KOPT-K1 (cell line): ENCODE measurements at regions not wholly inside any gene's neighbourhood (a gene's known extent, or its start where the extent isn't known, plus 50 kb on each side); places are given as distances from the start of the nearest gene placed in this dataset.

Experiments used
- H3K27ac ChIP-seq: fragments of 200-600 bp; sonication (generic); 2 replicates; pipeline ENCODE4 v1.5.1; 2016; ENCODE audit warnings: antibody characterized with exemption, mild to moderate bottlenecking, low read depth, low read length; ENCODE audit not compliant: poor library complexity, severe bottlenecking
- H3K36me3 ChIP-seq: fragments of 200-600 bp; sonication (generic); 2 replicates; pipeline ENCODE4 v1.5.1; 2017; ENCODE audit warnings: antibody characterized with exemption, mild to moderate bottlenecking, low read length, moderate library complexity; ENCODE audit not compliant: insufficient read depth
- H3K9me3 ChIP-seq: fragments of 200-600 bp; sonication (generic); 2 replicates; pipeline ENCODE4 v1.5.1; 2017; ENCODE audit warnings: antibody characterized with exemption, low read length, mild to moderate bottlenecking; ENCODE audit not compliant: insufficient read depth, poor library complexity, severe bottlenecking

- H3K9me3 ChIP-seq = peaks cover 18% of the 10 kb centered on the region
- H3K36me3 ChIP-seq = no peaks in the 10 kb centered on the region
Measured at GRCh38 chr10:4138146-4138721, 353.2 kb upstream of the KLF6 start.

GRCh38 chr10:4137299-4137698 is 352.3 kb upstream of the KLF6 start:
- Histone ChIP-seq H3K36me3 (no peaks in the 10 kb centered on the region), H3K9me3 (peaks cover 18% of the 10 kb centered on the region), H3K27ac (no peak overlapping the region)

More at GRCh38 chr10:4138146-4138721, 353.2 kb upstream of the KLF6 start:
- no peak overlapping the region for H3K27ac ChIP-seq

- no peaks in the 10 kb centered on the region for H3K36me3 ChIP-seq
- H3K9me3 ChIP-seq = peaks cover 10% of the 10 kb centered on the region
- H3K27ac ChIP-seq = no peak overlapping the region
Measured at GRCh38 chr10:4136121-4136520, 351.1 kb upstream of the KLF6 start.

- Histone ChIP-seq H3K36me3 (no peaks in the 10 kb centered on the region), H3K27ac (no peak overlapping the region), H3K9me3 (no peaks in the 10 kb centered on the region)
Measured at GRCh38 chr10:4132216-4132556, 347.2 kb upstream of the KLF6 start.

GRCh38 chr10:4131407-4132215 is 346.6 kb upstream of the KLF6 start:
- Histone ChIP-seq H3K27ac (no peak overlapping the region), H3K36me3 (no peaks in the 10 kb centered on the region), H3K9me3 (peaks cover 1% of the 10 kb centered on the region)

GRCh38 chr10:4130685-4131084 is 345.7 kb upstream of the KLF6 start:
- Histone ChIP-seq H3K9me3 (peaks cover 10% of the 10 kb centered on the region), H3K27ac (no peak overlapping the region), H3K36me3 (no peaks in the 10 kb centered on the region)

GRCh38 chr10:4129866-4130477 is 345.0 kb upstream of the KLF6 start:
- Histone ChIP-seq H3K27ac (no peak overlapping the region), H3K9me3 (peaks cover 10% of the 10 kb centered on the region), H3K36me3 (no peaks in the 10 kb centered on the region)

GRCh38 chr10:4127518-4128315 is 342.7 kb upstream of the KLF6 start:
- Histone ChIP-seq H3K36me3 (no peaks in the 10 kb centered on the region), H3K9me3 (peaks cover 14% of the 10 kb centered on the region), H3K27ac (no peak overlapping the region)

- no peaks in the 10 kb centered on the region for H3K36me3 ChIP-seq
- no peak overlapping the region for H3K27ac ChIP-seq
- H3K9me3 ChIP-seq = peaks cover 14% of the 10 kb centered on the region
Measured at GRCh38 chr10:4125776-4126175, 340.8 kb upstream of the KLF6 start.

- H3K36me3 ChIP-seq = no peaks in the 10 kb centered on the region
- no peak overlapping the region for H3K27ac ChIP-seq
- peaks cover 14% of the 10 kb centered on the region for H3K9me3 ChIP-seq
Measured at GRCh38 chr10:4121502-4122380, 336.7 kb upstream of the KLF6 start.

GRCh38 chr10:4120096-4120853 is 335.3 kb upstream of the KLF6 start:
- no peaks in the 10 kb centered on the region for H3K36me3 ChIP-seq
- H3K27ac ChIP-seq = no peak overlapping the region
- peaks cover 4% of the 10 kb centered on the region for H3K9me3 ChIP-seq

GRCh38 chr10:4119107-4119506 is 334.1 kb upstream of the KLF6 start:
- H3K36me3 ChIP-seq = no peaks in the 10 kb centered on the region
- no peaks in the 10 kb centered on the region for H3K9me3 ChIP-seq
- H3K27ac ChIP-seq = no peak overlapping the region

- no peaks in the 10 kb centered on the region for H3K36me3 ChIP-seq
- H3K27ac ChIP-seq = no peak overlapping the region
- H3K9me3 ChIP-seq = no peaks in the 10 kb centered on the region
Measured at GRCh38 chr10:4117604-4118003, 332.6 kb upstream of the KLF6 start.

GRCh38 chr10:4111643-4112042 is 326.6 kb upstream of the KLF6 start:
- no peak overlapping the region for H3K27ac ChIP-seq
- no peaks in the 10 kb centered on the region for H3K36me3 ChIP-seq
- H3K9me3 ChIP-seq = no peaks in the 10 kb centered on the region
